H9 (cell line): ENCODE measurements at regions not wholly inside any gene's neighbourhood (a gene's known extent, or its start where the extent isn't known, plus 50 kb on each side); places are given as distances from the start of the nearest gene placed in this dataset.

Experiments
- DNase-seq: peaks from one replicate; pipeline ENCODE4 v3.0.0-alpha.2; 2017
- H2AFZ ChIP-seq: one replicate; pipeline ENCODE4 v1.6.1; 2013; ENCODE audit warnings: mild to moderate bottlenecking, low read length, control low read depth, moderate library complexity
- H2AK5ac ChIP-seq: 2 replicates; pipeline ENCODE4 v1.6.1; 2013; ENCODE audit warnings: low read length, control low read depth, mixed read lengths; ENCODE audit not compliant: insufficient read length
- H2BK120ac ChIP-seq: one replicate; pipeline ENCODE4 v1.6.1; 2013; ENCODE audit warnings: low read depth, mild to moderate bottlenecking, low read length, control low read depth, inconsistent platforms; ENCODE audit not compliant: poor library complexity, severe bottlenecking
- H2BK12ac ChIP-seq: 2 replicates; pipeline ENCODE4 v1.6.1; 2013; ENCODE audit warnings: low read length, control low read depth, mixed read lengths, low read depth; ENCODE audit not compliant: insufficient read length
- H2BK15ac ChIP-seq: 2 replicates; pipeline ENCODE4 v1.6.1; 2013; ENCODE audit warnings: low read depth, low read length, control low read depth
- H2BK20ac ChIP-seq: one replicate; pipeline ENCODE4 v1.6.1; 2013; ENCODE audit warnings: low read depth, mild to moderate bottlenecking, low read length, control low read depth, inconsistent platforms; ENCODE audit not compliant: poor library complexity, severe bottlenecking
- H2BK5ac ChIP-seq: 2 replicates; pipeline ENCODE4 v1.6.1; 2013; ENCODE audit warnings: low read length, control low read depth, mixed read lengths; ENCODE audit not compliant: insufficient read length
- H3K14ac ChIP-seq: 2 replicates; pipeline ENCODE4 v1.6.1; 2013; ENCODE audit warnings: low read length, control low read depth; ENCODE audit not compliant: insufficient read depth
- H3K18ac ChIP-seq: 2 replicates; pipeline ENCODE4 v1.6.1; 2013; ENCODE audit warnings: low read depth, mild to moderate bottlenecking, mixed read lengths, low read length, control low read depth; ENCODE audit not compliant: insufficient read length
- H3K23ac ChIP-seq: 2 replicates; pipeline ENCODE4 v1.6.1; 2013; ENCODE audit warnings: low read length, control low read depth, mixed read lengths, low read depth; ENCODE audit not compliant: insufficient read length
- H3K23me2 ChIP-seq: 2 replicates; pipeline ENCODE4 v1.6.1; 2013; ENCODE audit warnings: low read depth, mild to moderate bottlenecking, mixed read lengths, low read length, control low read depth; ENCODE audit not compliant: insufficient read length, poor library complexity, severe bottlenecking
- H3K27ac ChIP-seq: 2 replicates; pipeline ENCODE4 v1.5.1; 2013; ENCODE audit warnings: low read length, control low read depth, mixed read lengths, low read depth; ENCODE audit not compliant: insufficient read length
- H3K27me3 ChIP-seq: 2 replicates; pipeline ENCODE4 v1.6.1; 2013; ENCODE audit warnings: low read length, control low read depth, inconsistent platforms; ENCODE audit not compliant: insufficient read depth
- H3K4ac ChIP-seq: 2 replicates; pipeline ENCODE4 v1.6.1; 2013; ENCODE audit warnings: low read depth, mild to moderate bottlenecking, control low read depth, inconsistent platforms, low read length, moderate library complexity
- H3K4me1 ChIP-seq: 2 replicates; pipeline ENCODE4 v1.6.1; 2013; ENCODE audit warnings: low read length, control low read depth, inconsistent platforms; ENCODE audit not compliant: insufficient read depth
- H3K4me2 ChIP-seq: 2 replicates; pipeline ENCODE4 v1.6.1; 2013; ENCODE audit warnings: low read length, control low read depth, mixed read lengths; ENCODE audit not compliant: insufficient read length, insufficient read depth
- H3K56ac ChIP-seq: 2 replicates; pipeline ENCODE4 v1.6.1; 2013; ENCODE audit warnings: low read depth, mild to moderate bottlenecking, mixed read lengths, low read length, control low read depth; ENCODE audit not compliant: insufficient read length
- H3K79me1 ChIP-seq: 2 replicates; pipeline ENCODE4 v1.6.1; 2013; ENCODE audit warnings: low read depth, mild to moderate bottlenecking, moderate library complexity, low read length, control low read depth, inconsistent platforms; ENCODE audit not compliant: insufficient read depth, poor library complexity, severe bottlenecking
- H3K79me2 ChIP-seq: 2 replicates; pipeline ENCODE4 v1.6.1; 2013; ENCODE audit warnings: low read length, control low read depth, inconsistent platforms; ENCODE audit not compliant: insufficient read depth
- H3K9ac ChIP-seq: 2 replicates; pipeline ENCODE4 v1.6.1; 2013; ENCODE audit warnings: low read length, control low read depth, mixed read lengths; ENCODE audit not compliant: insufficient read length; ENCODE audit errors: extremely low read depth
- H3K9me3 ChIP-seq: one replicate; pipeline ENCODE4 v1.6.1; 2013; ENCODE audit warnings: low read depth, low read length, inconsistent platforms; ENCODE audit not compliant: control insufficient read depth
- H3T11ph ChIP-seq: one replicate; pipeline ENCODE4 v1.6.1; 2013; ENCODE audit warnings: mild to moderate bottlenecking, low read length, control low read depth, inconsistent platforms
- H4K20me1 ChIP-seq: one replicate; pipeline ENCODE4 v1.6.1; 2013; ENCODE audit not compliant: control insufficient read depth, insufficient read length, insufficient read depth
- H4K5ac ChIP-seq: 2 replicates; pipeline ENCODE4 v1.6.1; 2013; ENCODE audit warnings: low read depth, mild to moderate bottlenecking, mixed read lengths, low read length, control low read depth; ENCODE audit not compliant: insufficient read length
- H4K8ac ChIP-seq: replicated peaks from 2 replicates; pipeline ENCODE4 v1.6.1; 2013; ENCODE audit warnings: low read length, control low read depth, mixed read lengths, low read depth; ENCODE audit not compliant: insufficient read length
- H4K91ac ChIP-seq: 2 replicates; pipeline ENCODE4 v1.6.1; 2013; ENCODE audit warnings: low read depth, mild to moderate bottlenecking, moderate library complexity, mixed read lengths, low read length, control low read depth; ENCODE audit not compliant: insufficient read length
- H3K27ac Mint-ChIP-seq, 3 experiments: 2 replicates in 2 of 3; 3 replicates in 1 of 3; pipeline ENCODE4 v1.8.0; 2020 to 2021; ENCODE audit warnings: mixed read lengths in 3 of 3, mild to moderate bottlenecking in 1 of 3, moderate library complexity in 1 of 3
- H3K27me3 Mint-ChIP-seq: 2 replicates; pipeline ENCODE4 v1.8.0; 2021; ENCODE audit warnings: low read depth, mild to moderate bottlenecking, moderate library complexity, mixed read lengths
- H3K36me3 Mint-ChIP-seq, 3 experiments: 2 replicates in 2 of 3; 3 replicates in 1 of 3; pipeline ENCODE4 v1.8.0; 2020 to 2021; ENCODE audit warnings: low read depth in 3 of 3, mixed read lengths in 3 of 3; ENCODE audit not compliant: insufficient read depth in 1 of 3
- H3K4me1 Mint-ChIP-seq, 2 experiments: 2 replicates each; pipeline ENCODE4 v1.8.0; 2020; ENCODE audit warnings: mixed read lengths in 2 of 2
- H3K4me3 Mint-ChIP-seq, 2 experiments: 2 replicates in 1 of 2; 3 replicates in 1 of 2; pipeline ENCODE4 v1.8.0; 2020 to 2021; ENCODE audit warnings: mild to moderate bottlenecking in 2 of 2, mixed read lengths in 2 of 2, moderate library complexity in 1 of 2
- H3K9me3 Mint-ChIP-seq, 2 experiments: 2 replicates in 1 of 2; 3 replicates in 1 of 2; pipeline ENCODE4 v1.8.0; 2020; ENCODE audit warnings: mild to moderate bottlenecking in 2 of 2, mixed read lengths in 2 of 2, moderate library complexity in 1 of 2
- CTCF ChIP-seq: fragments of 200-600 bp; sonication (generic); conservative IDR thresholded peaks from 3 replicates; pipeline ENCODE4 v1.8.0; 2021; ENCODE audit warnings: antibody characterized with exemption, mild to moderate bottlenecking
- WGBS: extraction: QIAGEN DNeasy Blood & Tissue Kit; methylation state at CpG from one replicate; pipeline ENCODE4 v1.1.7; 2013; ENCODE audit warnings: missing lambda C conversion rate, low lambda C conversion rate, mixed read lengths; ENCODE audit not compliant: insufficient read length; ENCODE audit errors: extremely low coverage; 5-methylcytosine and 5-hydroxymethylcytosine counted together

GRCh38 chr5:17012289-17012688 is 76.2 kb upstream of the MYO10 start:
- H3K27me3 Mint-ChIP-seq = no peaks in the 10 kb centered on the region; the same call in 1 of the 2 replicates
- H3K27ac Mint-ChIP-seq = no peak overlapping the region
- Histone ChIP-seq H3K27me3 (no peaks in the 10 kb centered on the region), H3K27ac (no peak overlapping the region), H3K18ac (no peak overlapping the region), H3K4ac (no peak overlapping the region), H4K5ac (no peak overlapping the region), H3K23ac (no peak overlapping the region), H3K9me3 (no peaks in the 10 kb centered on the region), H2AFZ (no peak overlapping the region), H3K9ac (no peak overlapping the region), H2BK12ac (no peak overlapping the region), H3K79me2 (no peaks in the 10 kb centered on the region), H3T11ph (no peak overlapping the region), H2BK15ac (no peak overlapping the region), H2BK20ac (no peak overlapping the region), H3K56ac (no peak overlapping the region), H3K23me2 (no peaks in the 10 kb centered on the region), H2BK5ac (no peak overlapping the region), H4K20me1 (no peaks in the 10 kb centered on the region), H4K8ac (no peak overlapping the region), H3K4me2 (no peak overlapping the region), H4K91ac (no peak overlapping the region), H2AK5ac (no peak overlapping the region), H2BK120ac (no peak overlapping the region), H3K14ac (no peak overlapping the region), H3K79me1 (no peaks in the 10 kb centered on the region), H3K4me1 (no peaks in the 10 kb centered on the region)
- no peak for TF ChIP-seq CTCF
- WGBS = no CpG with 5 or more reads among the region's 3 CpGs
- DNase-seq = no peak
- no peak overlapping the region for H3K4me3 Mint-ChIP-seq
- no peaks in the 10 kb centered on the region for H3K36me3 Mint-ChIP-seq
- H3K9me3 Mint-ChIP-seq = no peaks in the 10 kb centered on the region; a peak in 2 of 5 replicates
- peaks cover 0 to 2% of the 10 kb centered on the region in 2 experiments; a peak in 1 of 4 replicates for H3K4me1 Mint-ChIP-seq
